ENCODE measurements at regions not wholly inside any gene's neighbourhood (a gene's known extent, or its start where the extent isn't known, plus 50 kb on each side); places are given as distances from the start of the nearest gene placed in this dataset.
A peak's percentile ranks its signal among the peaks of the same experiment; 100 is the strongest.
"Not testable (repeated sequence)": the region's sequence is repeated elsewhere in the genome, so short reads cannot be mapped to it uniquely, and the experiment has no call there.

- no peak for DNase-seq
- Histone ChIP-seq H3K36me3 (no peaks in the 10 kb centered on the region), H3K27me3 (no peaks in the 10 kb centered on the region), H3K4me1 (no peaks in the 10 kb centered on the region), H3K4me3 (no peak overlapping the region), H3K27ac (no peak overlapping the region), H3K9me3 (no peaks in the 10 kb centered on the region)
- TF ChIP-seq POLR2A (IDR thresholded peaks at IDR 0.05) (no peak), CTCF (IDR thresholded peaks at IDR 0.05) (no peak)
- intact Hi-C loops (cut with DNase I; ENCODE audit: low total_unique reads), result no loop called here
Observed at GRCh38 chr5:82473262-82473661, 195.1 kb upstream of the RPS23 start.

GRCh38 chr5:82470185-82470994, 192.2 kb upstream of the RPS23 start:
- Histone ChIP-seq H3K36me3 (no peaks in the 10 kb centered on the region), H3K9me3 (no peaks in the 10 kb centered on the region), H3K4me3 (no peak overlapping the region), H3K27me3 (no peaks in the 10 kb centered on the region), H3K4me1 (no peaks in the 10 kb centered on the region), H3K27ac (no peak overlapping the region)
- intact Hi-C loops (cut with DNase I; ENCODE audit: low total_unique reads), result no loop called here
- DNase-seq, result no peak
- TF ChIP-seq CTCF (IDR thresholded peaks at IDR 0.05), result no peak
- no peak for TF ChIP-seq POLR2A (IDR thresholded peaks at IDR 0.05)

DNA sequence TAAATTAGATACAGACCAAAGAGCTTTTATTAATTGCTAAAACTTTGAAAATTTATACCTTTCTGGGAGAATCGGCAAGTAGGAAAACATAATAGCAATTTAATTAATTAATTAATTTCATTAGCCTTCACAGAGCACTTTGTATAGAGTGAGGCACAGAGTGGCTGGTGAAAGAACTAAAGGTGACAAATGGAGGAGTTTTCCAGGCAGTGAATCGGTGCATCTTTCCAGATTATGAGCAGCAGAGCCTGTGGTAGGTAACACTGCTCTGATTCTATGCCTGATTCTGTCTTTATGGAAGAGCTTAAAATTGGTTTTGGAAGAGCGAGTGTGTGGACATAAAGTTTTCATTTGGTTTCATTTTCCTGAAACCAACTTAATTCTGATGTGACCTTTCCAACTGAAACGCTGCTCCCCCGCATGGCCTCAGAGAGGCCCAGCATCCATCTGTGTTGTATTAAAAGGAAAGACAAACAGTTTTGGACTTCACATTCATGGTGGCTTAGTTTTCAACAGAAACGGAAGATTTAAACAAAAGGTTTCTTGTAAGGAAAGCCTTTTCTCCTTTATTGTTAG, 188.9 kb upstream of the RPS23 start:
- Histone ChIP-seq H3K36me3 (no peaks in the 10 kb centered on the region), H3K27me3 (no peaks in the 10 kb centered on the region), H3K4me1 (no peaks in the 10 kb centered on the region), H3K27ac (peak overlapping the region; percentile 21 to 41), H3K4me3 (no peak overlapping the region), H3K9me3 (no peaks in the 10 kb centered on the region)
- peak; percentile 28 to 55 for DNase-seq
- peak in 2 of 4 experiments; percentile 12 for TF ChIP-seq CTCF (IDR thresholded peaks at IDR 0.05)
- no peak for TF ChIP-seq POLR2A (IDR thresholded peaks at IDR 0.05)
- intact Hi-C loops (cut with DNase I; ENCODE audit: low total_unique reads), result no loop called here

- intact Hi-C loops (cut with DNase I; ENCODE audit: low total_unique reads), result no loop called here
- Histone ChIP-seq H3K27me3 (no peaks in the 10 kb centered on the region), H3K4me1 (no peaks in the 10 kb centered on the region), H3K36me3 (no peaks in the 10 kb centered on the region), H3K4me3 (no peak overlapping the region), H3K27ac (no peak overlapping the region), H3K9me3 (no peaks in the 10 kb centered on the region)
- DNase-seq, result no peak
- TF ChIP-seq CTCF (IDR thresholded peaks at IDR 0.05) (no peak), POLR2A (IDR thresholded peaks at IDR 0.05) (no peak)
Observed at GRCh38 chr5:82465235-82465634, 187.1 kb upstream of the RPS23 start.

GRCh38 chr5:82459626-82460025, 181.5 kb upstream of the RPS23 start:
- no peaks in the 10 kb centered on the region for H3K27me3 ChIP-seq
- intact Hi-C loops (cut with DNase I; ENCODE audit: low total_unique reads), result no loop called here
- no peaks in the 10 kb centered on the region for H3K9me3 ChIP-seq
- H3K36me3 ChIP-seq, result no peaks in the 10 kb centered on the region
- no peaks in the 10 kb centered on the region for H3K4me1 ChIP-seq
- H3K4me3 ChIP-seq, result no peak overlapping the region
- TF ChIP-seq POLR2A (IDR thresholded peaks at IDR 0.05), result no peak
- no peak for TF ChIP-seq CTCF (IDR thresholded peaks at IDR 0.05)
- H3K27ac ChIP-seq, result no peak overlapping the region
- DNase-seq, result no peak

DNA sequence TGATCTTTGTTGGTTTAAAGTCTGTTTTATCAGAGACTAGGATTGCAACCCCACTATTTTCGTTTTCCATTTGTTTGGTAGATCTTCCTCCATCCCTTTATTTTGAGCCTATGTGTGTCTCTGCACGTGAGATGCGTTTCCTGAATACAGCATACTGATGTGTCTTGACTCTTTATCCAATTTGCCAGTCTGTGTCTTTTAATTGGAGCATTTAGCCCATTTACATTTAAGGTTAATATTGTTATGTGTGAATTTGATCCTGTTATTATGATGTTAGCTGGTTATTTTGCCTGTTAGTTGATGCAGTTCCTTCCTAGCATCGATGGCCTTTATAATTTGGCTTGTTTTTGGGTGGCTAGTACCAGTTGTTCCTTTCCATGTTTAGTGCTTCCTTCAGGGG, 177.2 kb upstream of the RPS23 start:
- intact Hi-C loops (cut with DNase I; ENCODE audit: low total_unique reads); H3K36me3 ChIP-seq; H3K4me1 ChIP-seq; H3K9me3 ChIP-seq; H3K4me3 ChIP-seq; DNase-seq; H3K27ac ChIP-seq; H3K27me3 ChIP-seq: not testable (repeated sequence)

All from uterus (tissue), 3 donors.